SJSA1 (cell line): ENCODE measurements at regions not wholly inside any gene's neighbourhood (a gene's known extent, or its start where the extent isn't known, plus 50 kb on each side); places are given as distances from the start of the nearest gene placed in this dataset.

ENCODE experiments used
- DNase-seq, 2 experiments: peaks; one replicate each; pipeline ENCODE4 v3.0.0-alpha.2; 2015 to 2020; ENCODE audit warnings: low spot score in 2 of 2, low read depth in 1 of 2
- H3K27ac ChIP-seq: fragments of 250-450 bp; sonication (Bioruptor Pico); 2 replicates; pipeline ENCODE4 v1.5.1; 2020; ENCODE audit warnings: mild to moderate bottlenecking, moderate library complexity
- H3K27me3 ChIP-seq: fragments of 250-450 bp; sonication (Bioruptor Pico); replicated peaks from 2 replicates; pipeline ENCODE4 v1.5.1; 2020; ENCODE audit warnings: mild to moderate bottlenecking, moderate library complexity
- H3K36me3 ChIP-seq: fragments of 250-450 bp; sonication (Bioruptor Pico); 2 replicates; pipeline ENCODE4 v1.5.1; 2020; ENCODE audit warnings: mild to moderate bottlenecking
- H3K4me1 ChIP-seq: fragments of 250-450 bp; sonication (Bioruptor Pico); replicated peaks from 2 replicates; pipeline ENCODE4 v1.6.1; 2021; ENCODE audit warnings: mild to moderate bottlenecking
- H3K4me3 ChIP-seq: fragments of 250-450 bp; sonication (Bioruptor Pico); 2 replicates; pipeline ENCODE4 v1.5.1; 2020; ENCODE audit warnings: mild to moderate bottlenecking
- H3K9me3 ChIP-seq: fragments of 250-450 bp; sonication (Bioruptor Pico); replicated peaks from 2 replicates; pipeline ENCODE4 v1.5.1; 2020; ENCODE audit warnings: mild to moderate bottlenecking

DNA sequence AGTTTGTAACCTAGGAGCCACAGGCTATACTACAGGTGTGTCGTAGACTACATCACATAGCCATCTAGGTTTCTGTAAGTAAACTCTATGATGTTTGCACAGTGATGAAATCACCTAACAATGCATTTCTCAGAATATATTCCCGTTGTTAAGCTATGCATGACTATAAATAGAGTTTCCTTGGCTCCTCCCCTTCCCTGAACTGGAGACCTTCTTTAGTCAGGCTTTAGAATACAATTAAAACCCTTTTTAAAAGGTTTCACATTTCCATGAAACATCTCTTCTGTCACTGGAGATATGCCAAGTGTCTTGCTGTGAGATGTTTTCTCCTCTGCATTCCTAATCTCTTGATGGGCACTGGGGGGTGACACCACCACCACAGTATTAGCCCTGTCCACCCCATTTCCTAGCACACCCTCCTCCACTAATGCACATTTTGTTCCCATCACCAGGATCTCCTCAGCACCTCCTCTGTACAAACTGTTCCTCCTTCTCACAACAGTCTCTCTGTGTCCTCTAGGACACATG lies 334.6 kb upstream of the CPEB2 start:
- Histone ChIP-seq H3K27ac (no peak overlapping the region), H3K4me1 (no peaks in the 10 kb centered on the region), H3K27me3 (no peaks in the 10 kb centered on the region), H3K9me3 (no peaks in the 10 kb centered on the region), H3K4me3 (no peak overlapping the region), H3K36me3 (no peaks in the 10 kb centered on the region)
- no peak for DNase-seq

DNA sequence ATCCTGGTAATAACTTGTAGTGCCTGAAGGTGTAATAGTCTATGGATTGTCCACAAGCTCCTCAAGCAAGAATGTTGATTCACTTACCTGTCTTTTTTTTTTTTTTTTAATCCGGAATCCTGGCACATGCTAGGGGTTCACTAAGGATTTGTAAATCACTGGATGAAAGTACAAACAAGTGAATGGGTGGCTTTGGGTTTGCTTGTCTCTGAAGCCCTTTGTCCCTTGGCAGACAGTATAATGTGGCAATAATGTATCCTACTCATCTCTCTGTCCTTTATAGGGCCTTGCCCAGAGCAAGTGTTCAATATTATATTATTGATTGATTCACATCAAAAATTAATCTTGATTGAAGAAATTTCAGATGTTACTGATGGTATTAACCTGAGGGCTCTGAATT lies 334.0 kb upstream of the CPEB2 start:
- Histone ChIP-seq H3K36me3 (no peaks in the 10 kb centered on the region), H3K27me3 (no peaks in the 10 kb centered on the region), H3K27ac (no peak overlapping the region), H3K4me1 (no peaks in the 10 kb centered on the region), H3K9me3 (no peaks in the 10 kb centered on the region), H3K4me3 (no peak overlapping the region)
- DNase-seq = no peak

DNA sequence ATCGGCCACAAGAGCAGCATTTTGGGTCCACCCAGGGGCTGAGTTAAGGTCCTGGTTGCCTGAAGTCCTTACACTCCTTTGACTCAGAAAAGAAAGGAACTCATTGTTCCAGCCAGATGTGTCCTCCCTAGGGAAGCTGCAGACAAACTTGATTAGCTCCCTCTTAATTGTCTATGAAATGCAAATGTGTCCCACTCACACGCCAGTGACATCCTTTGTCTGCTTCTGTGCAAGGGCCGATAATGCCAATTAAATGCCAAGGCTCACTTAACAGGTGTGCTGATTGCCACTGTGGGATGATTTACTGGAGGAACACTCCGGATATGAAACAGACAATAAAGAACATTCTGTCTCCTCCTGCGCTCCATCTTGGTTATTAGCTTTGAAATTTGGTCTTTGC lies 332.9 kb upstream of the CPEB2 start:
- no peak overlapping the region for H3K27ac ChIP-seq
- no peak overlapping the region for H3K4me3 ChIP-seq
- H3K27me3 ChIP-seq = no peaks in the 10 kb centered on the region
- H3K4me1 ChIP-seq = no peaks in the 10 kb centered on the region
- DNase-seq = no peak
- H3K9me3 ChIP-seq = no peaks in the 10 kb centered on the region
- no peaks in the 10 kb centered on the region for H3K36me3 ChIP-seq

- H3K4me1 ChIP-seq = no peaks in the 10 kb centered on the region
- H3K27ac ChIP-seq = no peak overlapping the region
- H3K27me3 ChIP-seq = no peaks in the 10 kb centered on the region
- H3K36me3 ChIP-seq = no peaks in the 10 kb centered on the region
- no peak for DNase-seq
- H3K9me3 ChIP-seq = no peaks in the 10 kb centered on the region
- no peak overlapping the region for H3K4me3 ChIP-seq
Measured at GRCh38 chr4:14671146-14671545, 331.1 kb upstream of the CPEB2 start.

DNA sequence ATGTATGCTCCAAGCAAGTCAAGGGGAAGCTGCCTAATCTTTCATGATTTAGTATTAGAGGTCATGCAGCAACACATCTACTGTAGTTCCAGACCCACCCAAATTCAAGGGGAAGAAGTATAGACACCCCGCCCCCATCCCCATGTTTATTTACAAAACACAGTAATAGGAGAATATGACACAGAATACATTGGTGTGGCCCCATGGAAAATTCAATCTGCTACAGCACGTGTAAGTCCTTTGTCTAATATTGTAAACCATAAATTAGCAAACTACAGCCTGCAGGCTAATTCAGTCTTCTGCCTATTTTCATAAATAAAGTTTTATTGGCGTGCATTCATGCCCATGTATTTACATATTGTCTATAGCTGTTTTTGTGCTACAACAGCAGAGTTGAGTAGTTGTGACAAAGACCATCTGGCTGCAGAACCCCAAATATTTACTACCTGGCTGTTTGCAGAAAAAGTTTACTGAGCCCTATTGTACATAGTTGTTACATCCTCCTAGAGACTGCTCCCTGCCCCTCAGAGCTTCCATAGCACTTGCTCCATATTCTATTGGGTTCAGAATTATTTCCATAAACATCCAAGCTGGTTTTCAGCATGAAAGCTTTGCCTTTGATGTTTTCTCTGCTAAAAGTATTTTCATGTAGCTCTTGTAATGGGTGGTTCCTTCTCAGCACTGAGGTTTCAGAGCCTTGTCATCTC lies 326.8 kb upstream of the CPEB2 start:
- H3K27ac ChIP-seq = no peak overlapping the region
- H3K27me3 ChIP-seq = no peaks in the 10 kb centered on the region
- no peaks in the 10 kb centered on the region for H3K4me1 ChIP-seq
- no peak overlapping the region for H3K4me3 ChIP-seq
- DNase-seq = no peak
- H3K36me3 ChIP-seq = no peaks in the 10 kb centered on the region
- H3K9me3 ChIP-seq = no peaks in the 10 kb centered on the region

- no peaks in the 10 kb centered on the region for H3K27me3 ChIP-seq
- H3K27ac ChIP-seq = no peak overlapping the region
- H3K9me3 ChIP-seq = no peaks in the 10 kb centered on the region
- no peaks in the 10 kb centered on the region for H3K4me1 ChIP-seq
- no peak for DNase-seq
- no peaks in the 10 kb centered on the region for H3K36me3 ChIP-seq
- no peak overlapping the region for H3K4me3 ChIP-seq
Measured at GRCh38 chr4:14679906-14680305, 322.4 kb upstream of the CPEB2 start.

- H3K36me3 ChIP-seq = no peaks in the 10 kb centered on the region
- no peak for DNase-seq
- no peaks in the 10 kb centered on the region for H3K4me1 ChIP-seq
- no peaks in the 10 kb centered on the region for H3K9me3 ChIP-seq
- no peak overlapping the region for H3K27ac ChIP-seq
- no peak overlapping the region for H3K4me3 ChIP-seq
- no peaks in the 10 kb centered on the region for H3K27me3 ChIP-seq
Measured at GRCh38 chr4:14681330-14681729, 321.0 kb upstream of the CPEB2 start.

DNA sequence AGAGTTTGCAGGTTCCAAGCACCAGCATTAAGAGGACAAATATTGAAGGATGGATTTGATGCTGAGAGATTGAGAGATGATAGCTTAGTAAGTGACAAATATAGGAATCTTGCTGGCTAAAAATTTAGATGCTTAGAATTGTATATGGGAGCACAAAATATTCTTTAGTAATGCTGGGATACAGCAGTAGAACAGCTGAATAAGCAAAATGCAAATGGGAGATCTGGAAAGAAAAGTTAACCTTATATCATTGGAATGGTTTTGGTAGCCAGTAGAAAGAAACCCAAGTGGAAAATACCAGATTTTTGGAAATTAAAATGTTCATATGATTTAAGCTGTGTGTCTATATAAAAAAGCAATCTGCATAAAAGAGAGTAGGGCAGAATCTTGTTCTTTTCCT lies 308.6 kb upstream of the CPEB2 start:
- H3K27ac ChIP-seq = no peak overlapping the region
- no peak overlapping the region for H3K4me3 ChIP-seq
- H3K9me3 ChIP-seq = no peaks in the 10 kb centered on the region
- no peaks in the 10 kb centered on the region for H3K4me1 ChIP-seq
- DNase-seq = no peak
- H3K36me3 ChIP-seq = no peaks in the 10 kb centered on the region
- H3K27me3 ChIP-seq = no peaks in the 10 kb centered on the region

DNA sequence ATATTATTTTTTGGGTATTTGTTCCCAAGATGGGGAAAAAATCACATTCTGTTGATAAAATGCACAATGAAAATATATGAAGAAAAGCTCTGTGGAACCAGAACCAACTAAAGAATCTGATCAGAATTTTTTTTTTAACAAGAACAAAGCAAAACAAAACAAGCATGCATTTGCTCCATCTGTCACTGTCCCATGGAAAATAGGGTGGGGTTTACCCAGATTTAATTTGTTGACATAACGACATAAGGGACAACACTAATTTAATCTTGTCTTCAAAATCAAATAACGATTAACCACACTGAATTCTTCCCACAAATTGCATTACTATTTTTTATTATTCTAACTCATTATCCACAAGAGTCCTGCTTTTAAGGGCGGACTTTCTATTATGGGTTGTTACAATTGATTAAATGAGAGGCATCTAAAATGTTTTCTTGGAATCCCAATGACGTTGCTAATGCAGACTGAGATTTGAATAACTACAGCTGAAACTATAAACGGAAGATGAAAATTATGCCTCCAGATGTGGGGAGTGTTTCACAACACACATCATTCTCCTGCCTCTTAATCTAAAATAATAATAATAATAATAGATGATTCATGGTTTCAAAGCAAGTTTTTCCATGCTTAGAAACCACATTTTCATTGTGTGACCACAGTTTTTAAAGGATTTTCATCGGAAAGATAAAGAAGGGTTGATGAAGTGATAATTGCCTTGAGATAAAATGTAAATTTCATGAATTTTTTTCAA lies 307.0 kb upstream of the CPEB2 start:
- H3K4me3 ChIP-seq = no peak overlapping the region
- H3K36me3 ChIP-seq = no peaks in the 10 kb centered on the region
- H3K27me3 ChIP-seq = no peaks in the 10 kb centered on the region
- no peak overlapping the region for H3K27ac ChIP-seq
- no peak for DNase-seq
- no peaks in the 10 kb centered on the region for H3K9me3 ChIP-seq
- no peaks in the 10 kb centered on the region for H3K4me1 ChIP-seq

GRCh38 chr4:14700083-14700482 lies 302.2 kb upstream of the CPEB2 start:
- Histone ChIP-seq H3K9me3 (no peaks in the 10 kb centered on the region), H3K4me1 (no peaks in the 10 kb centered on the region), H3K36me3 (no peaks in the 10 kb centered on the region), H3K4me3 (no peak overlapping the region), H3K27me3 (no peaks in the 10 kb centered on the region), H3K27ac (no peak overlapping the region)
- no peak for DNase-seq

- no peak for DNase-seq
- Histone ChIP-seq H3K27me3 (no peaks in the 10 kb centered on the region), H3K4me3 (no peak overlapping the region), H3K4me1 (no peaks in the 10 kb centered on the region), H3K27ac (no peak overlapping the region), H3K36me3 (no peaks in the 10 kb centered on the region), H3K9me3 (no peaks in the 10 kb centered on the region)
Measured at GRCh38 chr4:14700544-14700943, 301.7 kb upstream of the CPEB2 start.

DNA sequence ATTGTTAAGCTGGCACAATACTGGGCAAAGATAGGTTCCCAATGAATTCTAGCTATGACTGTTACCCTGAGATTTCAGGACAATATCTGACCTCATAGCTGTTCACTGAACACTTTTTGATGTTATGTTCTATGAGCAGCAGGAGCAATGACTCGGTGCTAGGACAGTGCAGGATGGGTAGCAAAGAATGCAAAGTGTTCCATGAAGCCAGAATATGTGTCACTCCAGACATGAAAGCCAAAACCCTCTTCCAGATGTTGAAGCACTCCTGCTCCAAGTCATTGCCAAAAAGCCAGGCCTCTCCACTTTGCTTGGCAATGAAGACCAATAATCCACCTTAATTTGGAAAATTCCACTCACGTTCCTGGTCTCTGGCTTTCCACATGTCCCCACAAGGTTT lies 300.9 kb upstream of the CPEB2 start:
- no peak for DNase-seq
- Histone ChIP-seq H3K27ac (no peak overlapping the region), H3K9me3 (no peaks in the 10 kb centered on the region), H3K27me3 (no peaks in the 10 kb centered on the region), H3K36me3 (no peaks in the 10 kb centered on the region), H3K4me1 (no peaks in the 10 kb centered on the region), H3K4me3 (no peak overlapping the region)

- no peak for DNase-seq
- Histone ChIP-seq H3K9me3 (no peaks in the 10 kb centered on the region), H3K27me3 (no peaks in the 10 kb centered on the region), H3K36me3 (no peaks in the 10 kb centered on the region), H3K27ac (no peak overlapping the region), H3K4me1 (no peaks in the 10 kb centered on the region), H3K4me3 (no peak overlapping the region)
Measured at GRCh38 chr4:14701896-14702295, 300.4 kb upstream of the CPEB2 start.

DNA sequence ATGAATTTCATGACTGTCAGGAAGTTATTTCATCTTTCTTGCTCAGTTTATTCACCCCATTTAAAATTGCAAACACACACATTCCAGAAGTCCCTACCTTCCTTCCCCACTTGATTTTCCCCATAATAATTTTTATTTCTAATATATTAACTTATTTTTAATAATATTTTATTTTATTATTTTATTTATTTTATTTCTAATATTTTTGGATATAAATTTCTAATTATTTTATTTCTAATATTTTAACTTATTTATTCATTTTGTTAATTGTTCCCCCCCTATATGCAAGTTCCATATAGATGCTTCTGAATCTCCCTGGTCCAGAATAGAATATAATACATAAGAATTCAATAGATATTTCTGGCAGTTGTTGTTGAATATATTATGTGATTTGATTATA lies 293.7 kb upstream of the CPEB2 start:
- no peaks in the 10 kb centered on the region for H3K27me3 ChIP-seq
- H3K4me1 ChIP-seq = no peaks in the 10 kb centered on the region
- H3K27ac ChIP-seq = no peak overlapping the region
- H3K4me3 ChIP-seq = no peak overlapping the region
- H3K36me3 ChIP-seq = no peaks in the 10 kb centered on the region
- no peak for DNase-seq
- no peaks in the 10 kb centered on the region for H3K9me3 ChIP-seq
